Endothelial cell of umbilical vein (primary cell): ENCODE measurements at regions not wholly inside any gene's neighbourhood (a gene's known extent, or its start where the extent isn't known, plus 50 kb on each side); places are given as distances from the start of the nearest gene placed in this dataset.

Source experiments
- BruUV-seq: library from RNA; stranded (reverse); fragments of 400-500 nt; replicated peaks from 2 replicates; lab custom pipeline; 2021; lab: Mats Ljungman, UMichigan
- CTCF ChIA-PET: fragments of 300-600, 350-600 bp; sonication (Branson Sonifier 250); formaldehyde crosslinking; loops from one replicate; lab custom pipeline; 2021; ENCODE audit warnings: antibody characterized with exemption, inconsistent platforms; lab: Charles Lee
- POLR2A ChIA-PET: fragments of 300-600, 350-600 bp; sonication (Branson Sonifier 250); formaldehyde crosslinking; loops from one replicate; lab custom pipeline; 2021; ENCODE audit warnings: antibody characterized with exemption, inconsistent platforms; lab: Charles Lee
- DNase-seq: peaks from one replicate; pipeline ENCODE4 v3.0.0-alpha.2; 2011; ENCODE audit warnings: low read depth, low spot score
- FAIRE-seq: peaks from 2 replicates; lab custom pipeline; 2011; peaks lifted over from hg19 to GRCh38; lab: Jason Lieb, UNC
- H2AFZ ChIP-seq: 2 replicates; pipeline ENCODE4 v1.6.0; 2012; ENCODE audit warnings: low read depth, low read length, control low read depth, inconsistent platforms
- H3K27ac ChIP-seq: 2 replicates; pipeline ENCODE4 v1.5.1; 2011; ENCODE audit warnings: low read depth, mild to moderate bottlenecking, control low read depth, low read length, moderate library complexity; ENCODE audit not compliant: insufficient read depth
- H3K27me3 ChIP-seq, 2 experiments: 2 replicates each; pipeline versions ENCODE4 v1.6.0 to v1.6.1; 2011; ENCODE audit warnings: low read length in 2 of 2, mixed read lengths in 1 of 2; ENCODE audit not compliant: control insufficient read depth in 2 of 2, insufficient read depth in 2 of 2
- H3K36me3 ChIP-seq, 2 experiments: 2 replicates in 1 of 2; 3 replicates in 1 of 2; pipeline ENCODE4 v1.5.1; 2011; ENCODE audit warnings: low read length in 2 of 2, mild to moderate bottlenecking in 1 of 2, moderate library complexity in 1 of 2; ENCODE audit not compliant: control insufficient read depth in 2 of 2, insufficient read depth in 2 of 2; ENCODE audit errors: extremely low read depth in 1 of 2
- H3K4me1 ChIP-seq: 3 replicates; pipeline ENCODE4 v1.5.1; 2011; ENCODE audit warnings: mild to moderate bottlenecking, low read length; ENCODE audit not compliant: control insufficient read depth, insufficient read depth; ENCODE audit errors: extremely low read depth
- H3K4me2 ChIP-seq: 2 replicates; pipeline ENCODE4 v1.6.1; 2011; ENCODE audit warnings: low read length, control low read depth, mixed read lengths; ENCODE audit not compliant: insufficient read depth
- H3K4me3 ChIP-seq, 3 experiments: fragments of 200-600 bp in 1 of 3; sonication (generic), shearing (Covaris generic) in 1 of 3; replicated peaks in 1 of 3; 2 replicates each; pipeline ENCODE4 v1.5.1; 2011 to 2016; ENCODE audit warnings: control low read depth in 3 of 3, low read length in 3 of 3, mild to moderate bottlenecking in 2 of 3, inconsistent platforms in 1 of 3, low read depth in 1 of 3, moderate library complexity in 1 of 3; ENCODE audit not compliant: insufficient read depth in 1 of 3
- H3K79me2 ChIP-seq: 2 replicates; pipeline ENCODE4 v1.6.0; 2012; ENCODE audit warnings: low read length, inconsistent platforms; ENCODE audit not compliant: control insufficient read depth, insufficient read depth
- H3K9ac ChIP-seq: replicated peaks from 2 replicates; pipeline ENCODE3; 2011; ENCODE audit warnings: low read length, control low read depth; ENCODE audit not compliant: insufficient read depth; ENCODE audit errors: extremely low read depth
- H3K9me1 ChIP-seq: replicated peaks from 3 replicates; pipeline ENCODE4 v1.6.0; 2011; ENCODE audit warnings: mild to moderate bottlenecking, low read length; ENCODE audit not compliant: control insufficient read depth, insufficient read depth; ENCODE audit errors: extremely low read depth
- H3K9me3 ChIP-seq: replicated peaks from 2 replicates; pipeline ENCODE4 v1.5.1; 2012; ENCODE audit warnings: low read length, inconsistent platforms; ENCODE audit not compliant: control insufficient read depth, insufficient read depth
- H4K20me1 ChIP-seq: replicated peaks from 2 replicates; pipeline ENCODE3; 2011; ENCODE audit warnings: mild to moderate bottlenecking, low read length; ENCODE audit not compliant: control insufficient read depth, insufficient read depth; ENCODE audit errors: extremely low read depth
- CTCF ChIP-seq, 2 donors: IDR thresholded peaks; 1 replicate in 1 of 2; 2 replicates in 1 of 2; pipeline ENCODE4 v1.5.1; 2011; ENCODE audit warnings: low read length in 2 of 2, mild to moderate bottlenecking in 2 of 2, moderate library complexity in 2 of 2, control low read depth in 1 of 2, inconsistent platforms in 1 of 2, low read depth in 1 of 2; ENCODE audit not compliant: insufficient read depth in 1 of 2; ENCODE audit errors: extremely low read depth in 1 of 2
- EZH2 ChIP-seq: IDR thresholded peaks from 2 replicates; pipeline ENCODE4 v1.6.1; 2012; ENCODE audit warnings: borderline replicate concordance, low read depth, mild to moderate bottlenecking, moderate library complexity, low read length, inconsistent platforms; ENCODE audit not compliant: severe bottlenecking
- FOS ChIP-seq: IDR thresholded peaks from 2 replicates; pipeline ENCODE4 v1.6.1; 2011; ENCODE audit warnings: mild to moderate bottlenecking, low read length, moderate library complexity, borderline replicate concordance; ENCODE audit not compliant: insufficient read depth
- GATA2 ChIP-seq: IDR thresholded peaks from 2 replicates; pipeline ENCODE4 v1.7.0; 2011; ENCODE audit warnings: low read depth, mild to moderate bottlenecking, moderate library complexity, mixed read lengths, low read length; ENCODE audit not compliant: insufficient read length, insufficient read depth
- JUN ChIP-seq: IDR thresholded peaks from 2 replicates; pipeline ENCODE4 v1.6.1; 2011; ENCODE audit warnings: borderline replicate concordance, low read depth; ENCODE audit not compliant: insufficient read length, insufficient read depth
- MAX ChIP-seq: IDR thresholded peaks from 2 replicates; pipeline ENCODE4 v1.6.1; 2011; ENCODE audit not compliant: insufficient read depth, insufficient read length
- MYC ChIP-seq: IDR thresholded peaks from one replicate; pipeline ENCODE4 v1.6.1; 2011; ENCODE audit warnings: mild to moderate bottlenecking, low read depth, low read length
- POLR2A ChIP-seq: IDR thresholded peaks from 2 replicates; pipeline ENCODE4 v1.6.1; 2012; ENCODE audit warnings: low read depth, mild to moderate bottlenecking, control low read depth, low read length
- POLR2AphosphoS5 ChIP-seq: IDR thresholded peaks from 2 replicates; pipeline ENCODE4 v1.6.1; 2012; ENCODE audit warnings: low read depth, mild to moderate bottlenecking, control low read depth, low read length, moderate library complexity; ENCODE audit not compliant: insufficient read depth
- dilution Hi-C: fragments of 300-500 bp; cut with MboI; formaldehyde crosslinking; loops from one replicate; pipeline ENCODE4 v1.15.0; 2019; ENCODE audit warnings: low sequenced_read_pairs; ENCODE audit not compliant: extremely low pct_ligation_motif_present
- intact Hi-C: fragments of 100-400 bp; cut with micrococcal nuclease; formaldehyde crosslinking; loops from one replicate; pipeline ENCODE4 v1.10.0; 2022

- H3K4me2 ChIP-seq, result no peak overlapping the region
- POLR2A ChIA-PET, result no interaction called here
- no peaks in the 10 kb centered on the region for H3K36me3 ChIP-seq
- no peaks in the 10 kb centered on the region for H3K79me2 ChIP-seq
- no peak overlapping the region for H3K4me3 ChIP-seq
- TF ChIP-seq FOS, result no peak
- no peak for TF ChIP-seq MYC
- no peak for TF ChIP-seq CTCF (IDR thresholded peaks at IDR 0.05; ENCODE audit: extremely low read depth in 1 of 2, insufficient read depth in 1 of 2, low read depth in 1 of 2, low read length in 2 of 2)
- TF ChIP-seq POLR2AphosphoS5, result no peak
- TF ChIP-seq MAX, result no peak
- TF ChIP-seq JUN, result no peak
- TF ChIP-seq GATA2, result no peak
- TF ChIP-seq POLR2A, result no peak
- TF ChIP-seq EZH2, result no peak
- H4K20me1 ChIP-seq, result no peaks in the 10 kb centered on the region
- no peak for DNase-seq
- no TSS peak for BruUV-seq
- dilution Hi-C loops, result no loop called here
- H3K27me3 ChIP-seq, result no peaks in the 10 kb centered on the region
- intact Hi-C loops, result no loop called here
- no peak overlapping the region for H2AFZ ChIP-seq
- no peak for FAIRE-seq
- H3K9me1 ChIP-seq, result no peaks in the 10 kb centered on the region
- CTCF ChIA-PET, result no interaction called here
- H3K9me3 ChIP-seq, result peaks cover 5% of the 10 kb centered on the region
- no peak overlapping the region for H3K9ac ChIP-seq
- H3K4me1 ChIP-seq, result no peaks in the 10 kb centered on the region
- no peak overlapping the region for H3K27ac ChIP-seq
Observed at GRCh38 chr18:78698914-78699313, 280.7 kb upstream of the SALL3 start.
